Heart left ventricle (tissue), 13 donors: ENCODE measurements at regions not wholly inside any gene's neighbourhood (a gene's known extent, or its start where the extent isn't known, plus 50 kb on each side); places are given as distances from the start of the nearest gene placed in this dataset.

ENCODE experiments used
- CTCF ChIP-seq, 12 donors: fragments of 200-600 bp; sonication (generic) in 4 of 12; IDR thresholded peaks; one replicate each; pipeline versions ENCODE4 v1.5.0 to v1.8.0; 2018 to 2022; ENCODE audit warnings: antibody characterized with exemption in 12 of 12, mild to moderate bottlenecking in 5 of 12
- POLR2A ChIP-seq, 2 donors: fragments of 450-650 bp; IDR thresholded peaks; one replicate each; pipeline ENCODE4 v1.6.1; 2017; ENCODE audit warnings: antibody characterized with exemption in 2 of 2, mild to moderate bottlenecking in 2 of 2, moderate library complexity in 2 of 2
- donor health status: ischemic (EF 13 %, LVEDD 7.1; RV severe dilation, severe dysfunction).
- donor health status: DM: no; HTN: yes; CAD: no.
- donor health status: DM: no; HTN: no; CAD: no.
- donor health status: ischemic (EF 25% LVEDD 6.9; RV normal size, moderate dysfunction).
- donor health status: ischemic (EF 25% LVEDD 5.7; RV mildly dilated, moderate dysfunction).
- donor health status: ischemic (EF 35%, LVEDD 5.7; RV mildly dilated, moderate dysfunction).
- donor health status: nonischemic (EF 11% LVEDD 7.7; RV severe dilation, severe dysfunction).
- donor health status: DM: yes; HTN: yes; CAD: no.
- donor health status: PGD.
- donor health status: ischemic (EF 29% LVEDD 5.4; RV normal size, mild dysfunction).
- donor health status: nonischemic (EF 23%, LVEDD 6.1; RV moderate dilation, normal function).

GRCh38 chrX:88072339-88073030 is 554.9 kb downstream of the KLHL4 start:
- TF ChIP-seq CTCF (IDR thresholded peaks at IDR 0.05) (no peak), POLR2A (IDR thresholded peaks at IDR 0.05) (no peak)
